ENCODE measurements at regions not wholly inside any gene's neighbourhood (a gene's known extent, or its start where the extent isn't known, plus 50 kb on each side); places are given as distances from the start of the nearest gene placed in this dataset.

DNA sequence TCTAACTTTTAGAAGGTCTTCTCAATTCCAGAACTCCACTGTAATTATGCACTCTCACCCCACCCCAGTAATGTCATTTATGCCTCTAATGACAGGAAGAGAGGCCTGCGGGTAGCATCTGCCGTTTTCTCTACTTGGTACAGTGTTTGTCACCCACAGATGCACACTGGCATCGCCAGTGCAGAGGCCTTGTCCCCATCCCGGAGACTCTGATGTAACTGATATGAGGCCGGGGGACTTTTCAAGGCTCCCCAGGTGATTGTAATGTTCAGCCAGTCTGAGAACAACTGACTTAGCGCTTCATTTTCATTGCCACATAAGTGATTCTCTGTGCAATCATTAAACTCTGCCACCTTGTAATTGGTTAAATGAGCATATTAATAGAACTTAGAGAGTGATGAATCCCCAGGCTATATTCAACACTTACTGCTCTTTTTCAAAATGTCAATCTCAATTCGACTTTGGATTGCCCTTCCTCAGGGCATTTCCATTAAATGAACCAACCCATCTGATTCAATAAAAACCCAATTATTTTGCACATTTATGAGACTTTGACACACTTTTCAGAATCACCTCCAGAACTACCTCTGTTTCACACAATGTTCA, 113.2 kb downstream of the HERPUD2 start:
- TF ChIP-seq, protein P1, sequence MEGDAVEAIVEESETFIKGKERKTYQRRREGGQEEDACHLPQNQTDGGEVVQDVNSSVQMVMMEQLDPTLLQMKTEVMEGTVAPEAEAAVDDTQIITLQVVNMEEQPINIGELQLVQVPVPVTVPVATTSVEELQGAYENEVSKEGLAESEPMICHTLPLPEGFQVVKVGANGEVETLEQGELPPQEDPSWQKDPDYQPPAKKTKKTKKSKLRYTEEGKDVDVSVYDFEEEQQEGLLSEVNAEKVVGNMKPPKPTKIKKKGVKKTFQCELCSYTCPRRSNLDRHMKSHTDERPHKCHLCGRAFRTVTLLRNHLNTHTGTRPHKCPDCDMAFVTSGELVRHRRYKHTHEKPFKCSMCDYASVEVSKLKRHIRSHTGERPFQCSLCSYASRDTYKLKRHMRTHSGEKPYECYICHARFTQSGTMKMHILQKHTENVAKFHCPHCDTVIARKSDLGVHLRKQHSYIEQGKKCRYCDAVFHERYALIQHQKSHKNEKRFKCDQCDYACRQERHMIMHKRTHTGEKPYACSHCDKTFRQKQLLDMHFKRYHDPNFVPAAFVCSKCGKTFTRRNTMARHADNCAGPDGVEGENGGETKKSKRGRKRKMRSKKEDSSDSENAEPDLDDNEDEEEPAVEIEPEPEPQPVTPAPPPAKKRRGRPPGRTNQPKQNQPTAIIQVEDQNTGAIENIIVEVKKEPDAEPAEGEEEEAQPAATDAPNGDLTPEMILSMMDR (IDR thresholded peaks at IDR 0.05) = no peak
- no peaks in the 10 kb centered on the region for H3K36me3 Mint-ChIP-seq (ENCODE audit: low read depth)
- CTCF ChIA-PET = interaction anchor here (2.0 to 2.7 kb wide), 2 partner anchors 12 kb away, joined by 9 to 12 read pairs; no protein-coding TSS in a partner anchor

DNA sequence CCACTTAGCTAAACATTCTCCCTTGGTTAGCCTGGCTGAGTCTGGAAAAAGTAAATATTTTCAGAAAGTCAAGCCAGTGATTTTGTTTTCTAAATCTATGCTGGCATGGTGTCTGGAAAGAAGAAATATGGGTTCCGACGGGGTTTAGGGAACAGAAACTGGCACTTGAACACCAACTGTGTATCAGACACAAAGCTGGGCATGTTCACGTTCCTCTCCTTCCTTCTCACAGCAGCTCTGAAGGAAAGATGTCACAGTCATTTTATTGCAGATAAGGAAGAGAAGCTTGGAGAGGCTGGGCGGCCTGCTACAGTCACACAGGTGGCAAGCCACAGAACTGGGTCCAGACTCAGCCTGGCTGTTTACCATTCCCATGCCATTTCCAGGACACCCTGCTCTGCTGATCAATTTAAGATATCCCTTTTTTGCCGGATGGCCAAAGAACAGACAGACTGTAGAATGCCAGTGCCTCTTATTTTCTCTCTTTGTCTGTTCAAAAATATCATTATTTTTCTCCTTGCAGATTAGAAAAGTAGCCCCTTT, 118.8 kb downstream of the HERPUD2 start:
- DNase-seq = no peak
- Mint-ChIP-seq H3K27me3 (peaks cover 3% of the 10 kb centered on the region), H3K36me3 (ENCODE audit: low read depth) (no peaks in the 10 kb centered on the region), H3K27ac (no peak overlapping the region), H3K4me1 (ENCODE audit: low read depth) (no peaks in the 10 kb centered on the region), H3K4me3 (no peak overlapping the region), H3K9me3 (no peaks in the 10 kb centered on the region)
- intact Hi-C loops (cut with micrococcal nuclease) = no loop called here
- ChIA-PET CTCF (interaction anchor here (0.8 to 1.4 kb wide), 2 partner anchors 18 to 19 kb away, joined by 3 to 4 read pairs; no protein-coding TSS in a partner anchor), POLR2A (no interaction called here)
- TF ChIP-seq, protein P1 (IDR thresholded peaks at IDR 0.05) = no peak
- ATAC-seq = no peak

More for the DNA sequence above, 113.2 kb downstream of the HERPUD2 start:
- Mint-ChIP-seq H3K27me3 (no peaks in the 10 kb centered on the region), H3K9me3 (no peaks in the 10 kb centered on the region), H3K27ac (no peak overlapping the region), H3K4me3 (no peak overlapping the region), H3K4me1 (ENCODE audit: low read depth) (no peaks in the 10 kb centered on the region)
- intact Hi-C loops (cut with micrococcal nuclease) = no loop called here
- ATAC-seq (no peak), DNase-seq (no peak)
- POLR2A ChIA-PET = interaction anchor here (0.7 kb wide), 1 partner anchor 9 kb away, joined by 3 read pairs; no protein-coding TSS in a partner anchor

DNA sequence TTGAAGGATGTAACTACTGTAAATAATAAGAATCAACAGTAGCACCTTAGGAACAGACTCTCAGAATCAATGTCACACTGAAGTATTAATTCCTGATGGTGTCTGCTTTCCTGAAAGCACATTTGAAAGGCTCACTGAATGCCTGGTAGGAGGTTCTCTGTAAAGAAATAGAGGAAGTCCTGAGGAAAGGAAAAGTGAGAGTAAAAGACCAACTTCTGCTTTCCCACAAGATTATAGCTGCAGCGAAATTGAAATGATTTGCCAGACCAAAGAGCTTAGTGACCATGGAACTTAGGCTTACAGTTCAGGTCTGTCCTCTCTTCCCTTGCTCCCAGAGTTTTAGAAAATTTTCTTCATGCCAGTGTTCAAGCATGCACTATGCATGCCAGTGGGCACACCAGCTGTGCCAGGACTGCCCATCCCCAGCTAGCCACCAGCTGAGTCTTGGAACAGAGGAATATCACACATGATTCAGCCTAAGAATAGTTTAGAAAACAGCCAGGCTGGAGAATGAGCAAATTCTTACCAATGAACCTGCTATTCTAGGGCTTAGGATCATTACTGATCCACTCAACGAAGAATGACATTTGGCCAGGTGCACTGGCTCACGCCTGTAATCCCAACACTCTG, 123.2 kb downstream of the HERPUD2 start:
- Mint-ChIP-seq H3K27ac (no peak overlapping the region), H3K36me3 (ENCODE audit: low read depth) (no peaks in the 10 kb centered on the region), H3K4me3 (no peak overlapping the region), H3K4me1 (ENCODE audit: low read depth) (no peaks in the 10 kb centered on the region), H3K27me3 (peaks cover 3% of the 10 kb centered on the region), H3K9me3 (no peaks in the 10 kb centered on the region)
- ChIA-PET POLR2A (no interaction called here), CTCF (interaction anchor here (1.4 to 1.5 kb wide), 2 partner anchors 51 to 53 kb away, joined by 4 read pairs; no protein-coding TSS in a partner anchor)
- intact Hi-C loops (cut with micrococcal nuclease) = no loop called here
- no peak for DNase-seq
- ATAC-seq = no peak
- TF ChIP-seq, protein P1 (IDR thresholded peaks at IDR 0.05) = no peak

DNA sequence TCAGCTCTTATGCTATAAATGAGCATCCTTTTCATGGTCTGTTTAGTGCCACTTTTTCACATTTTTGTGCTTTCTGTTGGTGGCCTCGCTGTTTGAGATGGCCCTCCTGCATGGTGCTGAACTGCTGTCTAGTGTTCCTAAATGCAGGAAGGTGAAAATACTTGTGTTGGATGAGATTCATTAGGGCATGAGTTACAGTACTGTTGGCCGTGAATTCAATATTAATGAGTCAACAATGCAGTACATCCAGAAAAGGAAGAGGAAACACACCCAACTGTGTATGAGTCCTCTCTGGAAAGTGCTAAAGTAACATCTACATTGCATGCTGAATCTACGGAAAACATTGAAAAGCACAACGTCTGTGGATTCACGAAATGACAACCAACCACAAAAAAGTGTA, 124.0 kb downstream of the HERPUD2 start:
- TF ChIP-seq, protein P1 (IDR thresholded peaks at IDR 0.05) = no peak
- no peaks in the 10 kb centered on the region for H3K4me1 Mint-ChIP-seq (ENCODE audit: low read depth)
- H3K9me3 Mint-ChIP-seq = no peaks in the 10 kb centered on the region
- DNase-seq = no peak
- CTCF ChIA-PET = interaction anchor here (1.5 kb wide), 1 partner anchor 50 kb away, joined by 4 read pairs; no protein-coding TSS in a partner anchor
- no peak overlapping the region for H3K4me3 Mint-ChIP-seq
- no peaks in the 10 kb centered on the region for H3K36me3 Mint-ChIP-seq (ENCODE audit: low read depth)
- peaks cover 3% of the 10 kb centered on the region for H3K27me3 Mint-ChIP-seq
- intact Hi-C loops (cut with micrococcal nuclease) = no loop called here
- POLR2A ChIA-PET = no interaction called here
- no peak overlapping the region for H3K27ac Mint-ChIP-seq
- ATAC-seq = no peak

DNA sequence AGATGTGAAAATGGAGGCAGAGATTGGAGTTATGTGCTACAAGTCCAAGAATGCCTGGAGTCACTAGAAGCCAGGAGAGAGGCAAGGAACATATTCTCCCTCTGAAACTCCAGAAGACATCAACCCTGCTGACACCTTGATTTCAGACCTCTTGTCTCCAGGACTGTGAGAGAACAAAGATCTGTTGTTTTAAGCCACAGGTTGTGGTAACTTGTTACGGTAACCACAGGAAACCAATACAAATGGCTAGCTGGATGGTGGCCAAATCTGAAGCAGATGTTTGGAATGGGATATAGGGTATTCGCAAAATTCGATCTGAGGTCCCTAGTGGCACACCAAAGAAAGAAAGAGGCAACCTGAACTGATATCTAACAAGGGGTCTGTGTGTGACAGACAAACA, 129.0 kb downstream of the HERPUD2 start:
- ATAC-seq (no peak), DNase-seq (no peak)
- intact Hi-C loops (cut with micrococcal nuclease) = no loop called here
- Mint-ChIP-seq H3K4me3 (no peak overlapping the region), H3K4me1 (ENCODE audit: low read depth) (peaks cover 2% of the 10 kb centered on the region), H3K27me3 (peaks cover 3% of the 10 kb centered on the region), H3K9me3 (no peaks in the 10 kb centered on the region), H3K27ac (no peak overlapping the region), H3K36me3 (ENCODE audit: low read depth) (no peaks in the 10 kb centered on the region)
- ChIA-PET POLR2A (no interaction called here), CTCF (no interaction called here)
- TF ChIP-seq, protein P1 (IDR thresholded peaks at IDR 0.05) = no peak

Data from activated CD8-positive, alpha-beta T cell treated with anti-CD3 and anti-CD28 coated beads for 36 hours (primary cell).